Activated CD4-positive, alpha-beta T cell treated with anti-CD3 and anti-CD28 coated beads, Interleukin-2, Interleukin-4, amounts not matched to agents 100 ng/mL and 50 ng/mL, durations not matched to agents 16 hours and 8 hours (primary cell): ENCODE measurements at regions not wholly inside any gene's neighbourhood (a gene's known extent, or its start where the extent isn't known, plus 50 kb on each side); places are given as distances from the start of the nearest gene placed in this dataset.

Source experiments
- DNase-seq: peaks from one replicate; pipeline ENCODE4 v3.0.0-alpha.2; 2020; ENCODE audit warnings: low spot score

DNA sequence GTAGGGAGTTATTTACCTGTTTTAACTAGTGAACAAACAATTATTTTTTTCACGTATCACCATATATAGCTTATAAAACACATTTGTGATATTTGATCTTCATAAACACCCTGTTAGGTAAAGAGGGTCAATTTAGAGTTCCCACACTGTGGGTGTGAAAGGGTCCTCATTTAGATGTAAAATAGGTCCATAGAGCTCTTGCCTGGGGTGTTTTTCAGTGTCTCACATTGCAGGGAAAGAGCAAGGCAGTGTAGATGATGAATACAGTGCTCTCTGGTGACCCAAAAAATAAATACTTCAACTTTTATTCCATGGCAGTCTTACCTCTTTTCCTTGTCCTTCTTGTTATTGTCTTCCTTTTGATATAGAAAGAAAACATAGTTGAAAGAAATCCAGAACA lies 403.2 kb upstream of the SGCD start:
- no peak for DNase-seq

GRCh38 chr5:155926031-155926430 lies 400.9 kb upstream of the SGCD start:
- DNase-seq: no peak

DNA sequence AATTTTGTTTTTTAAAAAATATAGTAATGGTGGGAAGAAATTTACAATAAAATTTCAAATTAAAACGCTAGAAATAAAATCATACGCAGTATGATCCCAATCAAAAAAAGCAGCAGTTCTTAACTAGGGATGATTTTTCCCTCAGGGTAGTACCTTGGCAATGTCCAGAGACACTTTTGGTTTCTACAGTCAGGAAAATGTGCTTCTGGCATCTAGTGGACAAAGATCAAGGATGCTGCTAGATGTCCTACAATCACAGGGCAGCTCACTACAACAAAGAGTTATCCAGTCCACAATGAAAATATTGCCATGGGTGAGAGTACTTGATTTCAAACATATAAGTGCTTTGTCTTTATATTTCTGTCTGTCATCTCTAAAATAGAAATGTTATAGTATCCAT lies 400.2 kb upstream of the SGCD start:
- no peak for DNase-seq

GRCh38 chr5:155929112-155929511 lies 397.9 kb upstream of the SGCD start:
- DNase-seq: no peak

DNA sequence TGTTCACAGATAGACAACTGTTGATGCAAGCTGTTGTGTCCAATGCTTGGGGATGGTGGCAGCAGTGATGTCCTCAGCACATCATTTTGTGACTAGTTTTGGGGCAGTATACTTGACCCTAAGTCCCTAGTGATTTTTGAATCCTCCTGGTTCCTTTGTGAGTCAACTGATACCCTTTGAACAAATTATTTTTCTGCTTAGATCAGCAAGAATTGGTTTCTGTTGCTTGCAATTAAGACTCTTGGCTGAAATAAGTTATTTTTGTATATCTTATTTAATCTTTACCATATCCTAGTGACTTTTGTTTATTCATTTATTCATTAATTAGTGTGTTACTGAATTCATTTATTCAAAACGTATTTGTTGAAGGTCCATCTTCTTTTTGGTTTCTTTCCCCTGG lies 392.0 kb upstream of the SGCD start:
- no peak for DNase-seq

DNA sequence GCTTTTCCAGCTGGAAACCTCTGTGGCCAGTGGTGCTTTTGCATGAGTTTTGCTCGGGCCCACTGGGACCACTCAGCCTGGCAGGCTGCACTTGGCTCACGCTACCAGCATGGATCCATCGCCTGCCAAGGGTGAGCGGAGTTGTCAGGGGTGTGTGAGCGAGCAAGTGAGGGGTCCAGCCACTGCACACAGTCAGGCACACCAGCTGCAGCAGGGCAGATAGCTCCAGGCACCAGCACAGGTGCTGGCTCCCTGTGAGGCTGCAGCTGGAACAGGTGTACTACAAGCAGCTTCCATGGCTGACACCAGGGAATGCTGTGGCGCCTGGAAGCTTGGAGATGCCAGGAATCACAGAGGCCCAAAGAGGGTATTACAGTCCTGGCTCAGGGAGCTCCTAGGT lies 391.2 kb upstream of the SGCD start:
- DNase-seq: no peak

GRCh38 chr5:155936520-155937406 lies 390.2 kb upstream of the SGCD start:
- no peak for DNase-seq

- DNase-seq: no peak
Measured at GRCh38 chr5:155938051-155938450, 388.9 kb upstream of the SGCD start.

GRCh38 chr5:155941340-155941739 lies 385.6 kb upstream of the SGCD start:
- DNase-seq: no peak

DNA sequence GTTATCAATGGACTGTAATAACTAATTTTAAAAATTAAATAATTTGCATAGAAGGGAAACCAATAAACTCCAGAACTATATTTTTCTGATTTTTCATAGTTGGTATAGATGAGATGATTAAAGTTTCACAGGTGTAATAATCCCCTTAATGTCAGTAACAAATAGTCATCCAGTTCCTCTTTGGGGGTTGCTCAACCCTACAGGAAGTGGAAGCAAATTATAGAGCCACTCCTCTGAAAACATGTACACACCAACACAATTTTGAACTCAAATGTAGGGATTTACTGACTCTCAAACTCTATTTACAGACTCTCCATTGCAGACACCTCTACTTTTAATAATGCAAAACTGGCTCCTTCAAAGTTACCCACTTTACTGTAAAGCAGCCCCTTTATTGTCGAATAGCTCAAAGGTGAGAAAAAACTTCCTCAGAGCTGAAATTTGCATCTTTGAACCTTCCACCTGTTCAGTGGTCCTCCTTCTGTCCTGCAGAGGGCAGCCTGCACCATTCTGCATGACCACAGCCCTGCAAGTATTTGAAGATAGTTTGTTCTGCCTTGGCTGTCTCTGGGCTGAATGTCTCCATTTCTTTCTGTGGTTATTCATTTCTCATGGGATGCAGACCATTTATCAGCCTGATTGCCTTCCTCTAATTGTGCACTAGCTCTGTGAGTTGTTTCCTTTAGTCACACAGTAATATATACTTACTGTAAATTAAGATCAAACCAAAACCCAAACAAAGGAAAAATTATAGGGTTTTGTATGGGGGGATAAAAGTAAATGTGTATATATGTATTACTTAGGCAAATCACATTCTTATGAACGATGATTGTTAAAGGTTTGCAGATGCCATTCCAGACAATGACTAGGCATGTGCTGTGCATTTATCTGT lies 383.2 kb upstream of the SGCD start:
- DNase-seq: peak; percentile 33

- no peak for DNase-seq
Measured at GRCh38 chr5:155947394-155948062, 379.4 kb upstream of the SGCD start.

GRCh38 chr5:155948576-155948975 lies 378.4 kb upstream of the SGCD start:
- DNase-seq: no peak

DNA sequence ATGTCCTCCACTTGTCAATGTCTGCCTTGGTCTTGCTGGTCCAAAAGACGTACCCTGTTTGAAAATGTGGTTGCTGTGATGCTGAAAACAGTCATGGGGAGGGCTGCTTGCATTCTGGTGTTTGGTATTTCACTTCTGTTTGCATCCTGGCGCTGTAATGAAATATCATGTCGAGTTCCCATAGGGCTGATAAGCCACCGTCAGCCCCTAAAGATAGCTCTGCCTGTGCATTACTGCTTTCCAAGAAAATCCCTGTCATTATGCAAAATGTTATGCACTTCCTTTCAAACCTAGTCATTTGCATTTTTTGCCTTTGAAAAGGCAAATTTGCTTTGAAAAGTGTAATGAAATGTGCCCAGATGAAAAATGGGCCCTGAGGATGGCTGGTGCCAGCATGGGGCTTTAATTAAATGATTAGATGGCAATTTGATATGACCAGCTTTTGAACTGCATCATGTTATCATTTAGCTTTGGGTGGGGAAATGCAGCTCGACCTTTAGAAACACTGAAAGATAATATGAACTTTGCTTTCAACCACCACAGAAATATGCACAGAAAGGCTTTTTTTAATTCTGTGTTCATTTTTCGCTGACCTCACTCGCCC lies 374.4 kb upstream of the SGCD start:
- DNase-seq: no peak

GRCh38 chr5:155953335-155953734 lies 373.6 kb upstream of the SGCD start:
- DNase-seq: peak; percentile 54

DNA sequence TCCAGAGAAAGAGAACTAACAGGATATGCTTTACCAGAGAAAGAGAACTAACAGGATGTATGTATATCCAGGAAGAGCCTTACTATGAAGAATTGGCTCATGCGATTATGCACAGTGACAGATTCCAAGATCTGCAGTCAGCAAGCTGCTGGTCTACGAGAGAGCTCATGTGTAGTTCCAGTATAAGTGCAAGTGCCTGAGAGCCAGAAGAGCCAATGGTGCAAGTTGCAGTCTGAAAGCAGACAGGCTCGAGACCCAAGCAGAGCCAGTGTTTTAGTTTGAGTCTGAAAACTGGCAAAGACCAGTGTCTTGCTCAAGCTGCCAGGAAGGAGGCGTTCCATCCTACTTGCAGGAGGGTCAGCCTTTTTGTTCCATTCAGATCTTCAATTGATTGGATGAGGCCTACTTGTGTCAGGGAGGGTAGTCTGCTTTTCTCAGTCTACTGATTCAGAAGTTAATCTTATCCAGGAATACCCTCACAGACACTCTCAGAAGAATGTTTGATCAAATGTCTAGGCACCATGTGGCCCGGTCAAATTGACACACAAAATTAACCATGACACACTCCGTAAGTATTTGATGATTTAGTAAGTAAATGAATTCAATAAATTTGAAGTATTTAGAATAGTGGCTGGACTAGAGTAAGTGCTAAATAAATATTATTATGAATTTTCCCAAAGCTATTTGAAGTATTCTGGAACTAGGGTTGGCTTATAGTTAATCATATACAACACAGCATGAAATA lies 372.1 kb upstream of the SGCD start:
- DNase-seq: no peak

DNA sequence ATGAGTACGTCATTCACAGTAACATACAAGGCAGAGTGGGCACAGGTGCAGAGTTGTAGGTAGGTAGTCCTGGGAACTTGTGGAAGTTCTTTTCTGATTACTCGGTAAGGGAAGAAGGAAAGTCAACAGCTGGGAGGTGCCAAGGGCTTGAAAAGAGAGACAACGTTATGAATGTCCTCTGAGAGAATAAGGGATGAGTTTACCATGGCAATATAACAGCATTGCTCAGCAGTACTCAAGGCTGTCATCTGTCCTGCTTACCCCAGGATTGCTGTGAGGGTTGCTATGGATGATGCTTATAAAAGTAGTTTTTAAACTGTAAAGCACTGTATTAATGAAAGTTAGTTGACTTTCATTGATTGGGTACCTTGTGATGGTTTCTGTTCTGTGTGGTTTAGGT lies 369.1 kb upstream of the SGCD start:
- no peak for DNase-seq

DNA sequence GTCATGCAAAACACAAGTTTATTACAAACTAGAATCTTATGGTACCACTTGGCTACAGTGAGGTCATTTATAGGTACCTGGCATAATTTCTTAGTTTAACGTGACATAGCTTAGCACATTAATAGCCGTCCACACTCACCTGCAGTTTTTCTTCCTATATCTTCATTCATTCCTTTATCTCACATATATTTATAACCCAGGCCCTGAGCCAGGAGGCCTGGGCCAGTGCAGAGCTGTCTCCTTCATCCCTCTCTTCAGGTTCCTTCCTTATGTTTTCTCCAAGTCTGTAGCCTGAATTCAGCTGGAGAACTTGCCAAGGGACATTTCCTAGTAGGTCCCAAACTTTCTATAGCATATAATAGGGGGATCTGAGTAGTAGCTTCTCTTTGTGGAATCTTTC lies 367.9 kb upstream of the SGCD start:
- no peak for DNase-seq

DNA sequence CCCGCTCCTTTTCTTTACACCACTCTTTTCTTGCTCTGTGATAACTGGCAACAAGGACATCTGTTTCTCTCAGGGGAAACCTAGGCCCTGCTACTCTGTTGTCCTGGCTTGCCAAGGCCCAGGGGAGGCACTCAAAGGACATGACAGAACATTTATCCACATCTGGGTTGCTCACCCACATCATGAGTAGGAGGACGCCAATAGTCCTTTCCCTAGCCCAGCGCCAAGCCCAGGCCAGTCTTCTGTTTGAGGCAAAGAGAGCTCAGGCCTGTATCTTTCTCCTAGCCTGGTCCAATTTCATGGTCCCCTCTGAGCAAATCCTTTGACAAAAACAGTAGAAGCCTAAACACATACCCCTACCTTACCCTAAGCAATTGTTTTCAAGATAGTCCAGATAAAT lies 366.8 kb upstream of the SGCD start:
- no peak for DNase-seq

- DNase-seq: no peak
Measured at GRCh38 chr5:155969537-155969936, 357.4 kb upstream of the SGCD start.

- no peak for DNase-seq
Measured at GRCh38 chr5:155974369-155974768, 352.6 kb upstream of the SGCD start.

- no peak for DNase-seq
Measured at GRCh38 chr5:155978850-155979249, 348.1 kb upstream of the SGCD start.
